ENCODE measurements at regions not wholly inside any gene's neighbourhood (a gene's known extent, or its start where the extent isn't known, plus 50 kb on each side); places are given as distances from the start of the nearest gene placed in this dataset.

DNA sequence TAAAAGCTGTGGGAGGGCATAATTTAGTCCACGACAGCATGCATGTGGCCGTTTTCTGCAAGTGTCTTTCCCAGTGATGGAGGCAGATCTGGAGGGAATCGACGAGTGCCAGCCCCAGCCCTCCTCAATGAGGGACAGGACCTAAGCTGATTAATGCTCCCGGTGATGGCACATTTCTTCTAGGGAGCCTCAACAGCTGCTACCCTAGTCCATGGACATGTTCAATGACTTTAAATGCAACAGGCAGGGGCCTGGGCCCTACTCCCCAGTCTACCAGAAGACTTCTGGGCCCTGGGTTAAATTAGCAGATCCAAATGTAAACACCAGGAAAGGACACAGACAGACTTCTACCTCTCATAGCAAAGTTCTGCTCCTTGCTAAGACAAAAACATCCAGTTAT is 155.1 kb downstream of the ACTR3 start:
- Histone ChIP-seq H3K4me1 (no peaks in the 10 kb centered on the region), H3K4me3 (no peak overlapping the region), H3K27me3 (replicated peaks in 1 of 7) (peaks cover 0 to 15% (median 0%) of the 10 kb centered on the region in 7 donors), H3K27ac (no peak overlapping the region), H3K9me3 (no peaks in the 10 kb centered on the region), H3K36me3 (no peaks in the 10 kb centered on the region)
- intact Hi-C loops (cut with DNase I; ENCODE audit: low total_unique reads): no loop called here
- TF ChIP-seq POLR2A (IDR thresholded peaks at IDR 0.05): no peak
- DNase-seq: no peak
- 89 to 94% (median 90%) methylated on average over 5 of the region's 5 CpGs for WGBS, 5 donors

DNA sequence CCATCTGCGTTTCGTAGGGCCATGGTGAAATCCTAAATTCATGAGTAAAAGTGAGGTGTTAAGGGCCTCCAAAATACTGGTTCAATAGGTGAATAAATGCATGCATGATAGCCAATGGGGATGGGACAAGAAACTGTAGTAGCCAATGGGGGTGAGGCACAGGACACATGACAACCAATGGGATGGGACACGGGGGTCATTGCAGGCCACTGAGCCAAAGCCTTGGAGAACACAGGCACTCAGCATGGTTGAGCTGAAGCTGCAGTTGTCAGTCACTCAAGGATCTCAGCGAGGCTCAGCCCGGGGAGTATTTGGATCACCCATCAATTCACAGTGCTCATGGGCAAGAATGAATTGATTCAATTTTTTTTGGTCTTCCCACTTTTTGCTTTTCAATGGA is 156.5 kb downstream of the ACTR3 start:
- intact Hi-C loops (cut with DNase I; ENCODE audit: low total_unique reads): no loop called here
- Histone ChIP-seq H3K4me1 (no peaks in the 10 kb centered on the region), H3K9me3 (no peaks in the 10 kb centered on the region), H3K36me3 (no peaks in the 10 kb centered on the region), H3K27me3 (replicated peaks in 1 of 7) (peaks cover 0 to 15% (median 0%) of the 10 kb centered on the region in 7 donors), H3K4me3 (no peak overlapping the region), H3K27ac (no peak overlapping the region)
- TF ChIP-seq, protein P1, sequence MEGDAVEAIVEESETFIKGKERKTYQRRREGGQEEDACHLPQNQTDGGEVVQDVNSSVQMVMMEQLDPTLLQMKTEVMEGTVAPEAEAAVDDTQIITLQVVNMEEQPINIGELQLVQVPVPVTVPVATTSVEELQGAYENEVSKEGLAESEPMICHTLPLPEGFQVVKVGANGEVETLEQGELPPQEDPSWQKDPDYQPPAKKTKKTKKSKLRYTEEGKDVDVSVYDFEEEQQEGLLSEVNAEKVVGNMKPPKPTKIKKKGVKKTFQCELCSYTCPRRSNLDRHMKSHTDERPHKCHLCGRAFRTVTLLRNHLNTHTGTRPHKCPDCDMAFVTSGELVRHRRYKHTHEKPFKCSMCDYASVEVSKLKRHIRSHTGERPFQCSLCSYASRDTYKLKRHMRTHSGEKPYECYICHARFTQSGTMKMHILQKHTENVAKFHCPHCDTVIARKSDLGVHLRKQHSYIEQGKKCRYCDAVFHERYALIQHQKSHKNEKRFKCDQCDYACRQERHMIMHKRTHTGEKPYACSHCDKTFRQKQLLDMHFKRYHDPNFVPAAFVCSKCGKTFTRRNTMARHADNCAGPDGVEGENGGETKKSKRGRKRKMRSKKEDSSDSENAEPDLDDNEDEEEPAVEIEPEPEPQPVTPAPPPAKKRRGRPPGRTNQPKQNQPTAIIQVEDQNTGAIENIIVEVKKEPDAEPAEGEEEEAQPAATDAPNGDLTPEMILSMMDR (IDR thresholded peaks at IDR 0.05 in 8 of 11, conservative IDR thresholded peaks at IDR 0.05 in 3 of 11): no peak
- TF ChIP-seq POLR2AphosphoS5 (IDR thresholded peaks at IDR 0.05) (no peak), POLR2A (IDR thresholded peaks at IDR 0.05) (no peak)
- no peak for DNase-seq
- WGBS, 5 donors: 85 to 94% (median 91%) methylated on average over 5 of the region's 5 CpGs

DNA sequence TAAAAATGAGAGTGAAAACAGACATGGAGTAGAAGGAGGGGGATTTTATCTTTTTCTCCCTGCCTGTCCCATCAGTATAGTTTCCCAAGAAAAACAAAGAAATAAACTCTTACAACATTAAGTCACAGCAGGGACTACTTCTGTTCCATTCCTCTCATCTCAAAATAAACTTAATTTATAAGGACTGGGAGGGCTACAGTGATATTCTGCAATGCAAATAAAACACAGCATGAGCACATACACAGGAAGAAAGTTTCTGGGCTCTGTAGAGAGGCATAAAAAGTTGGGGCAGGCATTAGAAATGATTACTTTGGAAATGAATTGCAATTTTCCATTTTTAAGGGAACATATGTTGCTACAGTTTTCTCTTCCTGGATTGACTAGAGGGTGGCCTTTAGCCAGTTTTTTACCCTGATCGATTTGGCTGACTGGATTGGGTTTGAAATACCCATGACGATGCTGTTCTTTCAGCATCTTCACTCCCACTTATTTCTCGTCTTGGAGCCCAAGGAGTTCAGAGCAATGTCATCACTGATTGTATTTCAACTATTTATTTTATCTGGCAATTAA is 157.1 kb downstream of the ACTR3 start:
- Histone ChIP-seq H3K4me3 (no peak overlapping the region), H3K4me1 (no peaks in the 10 kb centered on the region), H3K27ac (no peak overlapping the region), H3K9me3 (no peaks in the 10 kb centered on the region), H3K36me3 (no peaks in the 10 kb centered on the region), H3K27me3 (replicated peaks in 1 of 7) (peaks cover 0 to 15% (median 0%) of the 10 kb centered on the region in 7 donors)
- intact Hi-C loops (cut with DNase I; ENCODE audit: low total_unique reads): no loop called here
- 74 to 84% (median 75%) methylated on average over 3 of the region's 3 CpGs for WGBS, 5 donors
- TF ChIP-seq POLR2AphosphoS5 (IDR thresholded peaks at IDR 0.05) (no peak), POLR2A (IDR thresholded peaks at IDR 0.05) (no peak)
- TF ChIP-seq, protein P1 (IDR thresholded peaks at IDR 0.05 in 8 of 11, conservative IDR thresholded peaks at IDR 0.05 in 3 of 11): no peak
- DNase-seq: no peak

DNA sequence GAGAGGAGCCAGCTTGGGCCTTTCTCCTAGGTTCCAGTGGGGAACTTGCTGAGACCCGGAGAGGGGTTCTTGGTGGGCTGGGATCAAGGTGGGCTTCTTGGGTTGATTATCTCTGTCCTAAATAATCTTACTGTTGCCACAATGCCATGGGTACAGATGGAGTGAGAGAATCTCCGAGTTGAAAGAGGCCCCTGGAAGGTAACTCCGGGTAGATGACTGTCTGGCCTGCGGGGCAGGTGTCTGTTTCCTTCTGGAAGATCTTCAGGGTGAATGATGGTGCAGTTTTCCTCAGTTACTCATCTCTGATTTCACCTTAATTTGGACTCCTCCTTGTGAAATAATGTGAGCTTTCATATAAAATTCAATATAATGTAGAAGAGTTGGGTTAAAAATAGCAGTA is 159.4 kb downstream of the ACTR3 start:
- WGBS, 5 donors: 77 to 88% (median 79%) methylated on average over 4 of the region's 4 CpGs

More for the DNA sequence above, 159.4 kb downstream of the ACTR3 start:
- Histone ChIP-seq H3K4me1 (no peaks in the 10 kb centered on the region), H3K4me3 (no peak overlapping the region), H3K27ac (no peak overlapping the region), H3K36me3 (no peaks in the 10 kb centered on the region), H3K9me3 (no peaks in the 10 kb centered on the region), H3K27me3 (replicated peaks in 1 of 7) (peaks cover 0 to 15% (median 0%) of the 10 kb centered on the region in 7 donors)
- TF ChIP-seq, protein P1 (IDR thresholded peaks at IDR 0.05 in 8 of 11, conservative IDR thresholded peaks at IDR 0.05 in 3 of 11): no peak
- TF ChIP-seq POLR2AphosphoS5 (IDR thresholded peaks at IDR 0.05) (no peak), POLR2A (IDR thresholded peaks at IDR 0.05) (no peak)
- DNase-seq: no peak
- intact Hi-C loops (cut with DNase I; ENCODE audit: low total_unique reads): no loop called here
